ENCODE measurements at regions not wholly inside any gene's neighbourhood (a gene's known extent, or its start where the extent isn't known, plus 50 kb on each side); places are given as distances from the start of the nearest gene placed in this dataset.

DNA sequence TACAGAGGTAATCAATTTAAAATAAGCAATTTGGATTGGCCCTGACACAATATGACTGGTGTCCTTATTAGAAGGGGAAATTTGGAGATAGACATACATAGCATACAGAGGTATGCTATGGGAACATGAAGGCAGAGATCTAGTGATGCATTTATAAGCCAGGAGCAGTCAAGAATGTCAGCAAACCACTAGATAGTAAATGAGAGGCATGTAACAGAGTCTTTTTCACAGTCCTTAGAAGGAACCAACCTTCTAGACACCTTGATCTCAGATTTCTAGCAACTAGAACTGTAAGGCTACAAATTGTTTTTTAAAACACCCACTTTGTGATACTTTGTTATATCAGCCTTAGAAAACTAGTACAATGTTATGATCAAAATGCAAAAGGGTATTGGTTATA lies 54.3 kb upstream of the CA10 start:
- POLR2A ChIA-PET (ENCODE audit: low non-redundant PET) = no interaction called here
- TF ChIP-seq EZH2 (IDR thresholded peaks at IDR 0.05; ENCODE audit: borderline replicate concordance, low read depth, low read length, poor library complexity, severe bottlenecking) = no peak
- TF ChIP-seq, protein P1, sequence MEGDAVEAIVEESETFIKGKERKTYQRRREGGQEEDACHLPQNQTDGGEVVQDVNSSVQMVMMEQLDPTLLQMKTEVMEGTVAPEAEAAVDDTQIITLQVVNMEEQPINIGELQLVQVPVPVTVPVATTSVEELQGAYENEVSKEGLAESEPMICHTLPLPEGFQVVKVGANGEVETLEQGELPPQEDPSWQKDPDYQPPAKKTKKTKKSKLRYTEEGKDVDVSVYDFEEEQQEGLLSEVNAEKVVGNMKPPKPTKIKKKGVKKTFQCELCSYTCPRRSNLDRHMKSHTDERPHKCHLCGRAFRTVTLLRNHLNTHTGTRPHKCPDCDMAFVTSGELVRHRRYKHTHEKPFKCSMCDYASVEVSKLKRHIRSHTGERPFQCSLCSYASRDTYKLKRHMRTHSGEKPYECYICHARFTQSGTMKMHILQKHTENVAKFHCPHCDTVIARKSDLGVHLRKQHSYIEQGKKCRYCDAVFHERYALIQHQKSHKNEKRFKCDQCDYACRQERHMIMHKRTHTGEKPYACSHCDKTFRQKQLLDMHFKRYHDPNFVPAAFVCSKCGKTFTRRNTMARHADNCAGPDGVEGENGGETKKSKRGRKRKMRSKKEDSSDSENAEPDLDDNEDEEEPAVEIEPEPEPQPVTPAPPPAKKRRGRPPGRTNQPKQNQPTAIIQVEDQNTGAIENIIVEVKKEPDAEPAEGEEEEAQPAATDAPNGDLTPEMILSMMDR (conservative IDR thresholded peaks at IDR 0.05; ENCODE audit: low read depth, low read length) = no peak
- BruUV-seq (replicated peaks) = no TSS peak

DNA sequence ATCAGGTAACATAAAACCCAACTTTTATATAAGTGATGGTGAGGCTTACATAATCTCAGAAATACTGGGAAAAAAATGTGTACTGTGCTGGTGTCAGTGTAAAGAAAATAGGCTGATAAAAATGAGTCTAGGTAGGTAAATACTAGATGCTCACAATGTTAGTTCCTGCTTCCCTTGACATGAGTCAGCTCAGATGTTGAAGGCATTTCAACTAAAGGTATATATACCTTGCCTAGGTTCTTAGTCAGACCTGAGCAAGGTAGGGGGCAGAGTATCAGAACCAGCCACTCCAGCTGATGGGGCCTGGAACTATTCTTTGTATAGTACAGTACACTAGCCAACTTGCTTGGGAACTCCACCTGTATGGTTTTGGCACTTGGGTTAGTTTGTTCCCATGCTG lies 51.0 kb upstream of the CA10 start:
- H3K27ac ChIP-seq (ENCODE audit: low read depth, low read length, poor library complexity, severe bottlenecking) = no peak overlapping the region
- H3K27me3 ChIP-seq (replicated peaks; ENCODE audit: insufficient read depth, low read depth, low read length, poor library complexity) = no peaks in the 10 kb centered on the region
- no TSS peak for BruUV-seq (replicated peaks)
- CTCF ChIA-PET = no interaction called here
- no peak for DNase-seq (ENCODE audit: low spot score)
- no peak for TF ChIP-seq EZH2 (IDR thresholded peaks at IDR 0.05; ENCODE audit: borderline replicate concordance, low read depth, low read length, poor library complexity, severe bottlenecking)
- TF ChIP-seq, protein P1 (conservative IDR thresholded peaks at IDR 0.05; ENCODE audit: low read depth, low read length) = no peak
- no peaks in the 10 kb centered on the region for H3K4me1 ChIP-seq (ENCODE audit: insufficient read depth, low read length, poor library complexity, severe bottlenecking)
- no peaks in the 10 kb centered on the region for H3K36me3 ChIP-seq (ENCODE audit: insufficient read depth, low read length, poor library complexity, severe bottlenecking)
- intact Hi-C loops (cut with micrococcal nuclease; ENCODE audit: unreplicated experiment) = no loop called here
- no peak overlapping the region for H3K4me3 ChIP-seq (ENCODE audit: low read depth, low read length, poor library complexity, severe bottlenecking)
- POLR2A ChIA-PET (ENCODE audit: low non-redundant PET) = no interaction called here
- H3K9me3 ChIP-seq (ENCODE audit: low read depth, low read length, poor library complexity, severe bottlenecking) = no peaks in the 10 kb centered on the region

More for the DNA sequence above, 54.3 kb upstream of the CA10 start:
- H3K4me1 ChIP-seq (ENCODE audit: insufficient read depth, low read length, poor library complexity, severe bottlenecking) = no peaks in the 10 kb centered on the region
- CTCF ChIA-PET = no interaction called here
- H3K27me3 ChIP-seq (replicated peaks; ENCODE audit: insufficient read depth, low read depth, low read length, poor library complexity) = no peaks in the 10 kb centered on the region
- no peaks in the 10 kb centered on the region for H3K9me3 ChIP-seq (ENCODE audit: low read depth, low read length, poor library complexity, severe bottlenecking)
- H3K4me3 ChIP-seq (ENCODE audit: low read depth, low read length, poor library complexity, severe bottlenecking) = no peak overlapping the region
- intact Hi-C loops (cut with micrococcal nuclease; ENCODE audit: unreplicated experiment) = no loop called here
- no peak overlapping the region for H3K27ac ChIP-seq (ENCODE audit: low read depth, low read length, poor library complexity, severe bottlenecking)
- H3K36me3 ChIP-seq (ENCODE audit: insufficient read depth, low read length, poor library complexity, severe bottlenecking) = no peaks in the 10 kb centered on the region
- DNase-seq (ENCODE audit: low spot score) = no peak

Measured in A673 (cell line).